Breast epithelium (tissue), 3 donors: ENCODE measurements at regions not wholly inside any gene's neighbourhood (a gene's known extent, or its start where the extent isn't known, plus 50 kb on each side); places are given as distances from the start of the nearest gene placed in this dataset.

Source experiments
- POLR2A ChIP-seq: fragments of 450-650 bp; IDR thresholded peaks from one replicate; pipeline ENCODE4 v1.6.1; 2016; ENCODE audit warnings: antibody characterized with exemption, mild to moderate bottlenecking, moderate library complexity
- POLR2AphosphoS5 ChIP-seq, 3 donors: sonication (generic); formaldehyde crosslinking; IDR thresholded peaks; one replicate each; pipeline ENCODE4 v1.6.1; 2017; ENCODE audit warnings: antibody characterized with exemption in 3 of 3
- TF ChIP-seq, protein P1 (sequence below), 3 donors: fragments of 450-650 bp; IDR thresholded peaks; one replicate each; pipeline ENCODE4 v1.5.1; 2016 to 2017; ENCODE audit warnings: antibody characterized with exemption in 3 of 3, mild to moderate bottlenecking in 3 of 3, moderate library complexity in 3 of 3

DNA sequence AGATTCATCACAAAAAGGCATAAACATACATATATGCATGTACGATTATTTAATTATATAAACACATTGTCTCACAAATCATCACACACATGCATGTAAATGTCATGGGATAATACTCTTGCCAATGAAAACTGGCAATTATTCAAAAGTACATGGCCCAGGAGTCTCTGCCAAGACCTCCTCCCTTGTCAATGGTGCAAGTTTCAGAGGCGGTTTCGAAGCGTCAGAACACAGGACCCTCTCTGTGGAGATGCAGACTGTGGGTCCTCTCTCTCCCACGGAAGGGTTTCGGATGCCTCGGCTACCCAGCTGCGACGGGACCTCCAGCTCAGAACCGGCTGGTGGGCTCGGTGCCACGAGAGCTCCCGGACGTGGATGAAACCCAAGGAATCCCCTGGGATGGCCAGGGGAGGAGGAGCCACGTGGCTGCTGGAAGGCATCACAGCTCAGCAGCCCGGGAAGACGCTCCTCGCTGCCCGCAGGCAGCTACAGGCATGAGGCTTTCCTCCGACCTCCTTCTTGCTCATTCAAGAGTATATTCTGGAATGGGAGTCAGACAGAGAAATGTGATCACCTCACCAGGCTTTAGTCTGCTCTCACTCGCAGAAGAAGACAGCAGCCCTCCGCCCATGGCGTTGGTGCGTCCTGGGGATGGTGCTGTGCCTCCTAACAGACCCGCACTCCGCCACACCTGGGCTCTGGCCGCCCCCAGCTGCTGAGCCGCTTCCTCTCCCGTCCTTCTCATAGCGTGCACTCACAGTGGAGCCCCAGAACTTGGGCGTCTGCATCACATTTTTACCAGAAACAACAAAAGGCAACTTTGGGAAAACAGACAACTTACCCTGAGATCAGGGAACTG is 308.8 kb downstream of the IRX2 start:
- TF ChIP-seq, protein P1, sequence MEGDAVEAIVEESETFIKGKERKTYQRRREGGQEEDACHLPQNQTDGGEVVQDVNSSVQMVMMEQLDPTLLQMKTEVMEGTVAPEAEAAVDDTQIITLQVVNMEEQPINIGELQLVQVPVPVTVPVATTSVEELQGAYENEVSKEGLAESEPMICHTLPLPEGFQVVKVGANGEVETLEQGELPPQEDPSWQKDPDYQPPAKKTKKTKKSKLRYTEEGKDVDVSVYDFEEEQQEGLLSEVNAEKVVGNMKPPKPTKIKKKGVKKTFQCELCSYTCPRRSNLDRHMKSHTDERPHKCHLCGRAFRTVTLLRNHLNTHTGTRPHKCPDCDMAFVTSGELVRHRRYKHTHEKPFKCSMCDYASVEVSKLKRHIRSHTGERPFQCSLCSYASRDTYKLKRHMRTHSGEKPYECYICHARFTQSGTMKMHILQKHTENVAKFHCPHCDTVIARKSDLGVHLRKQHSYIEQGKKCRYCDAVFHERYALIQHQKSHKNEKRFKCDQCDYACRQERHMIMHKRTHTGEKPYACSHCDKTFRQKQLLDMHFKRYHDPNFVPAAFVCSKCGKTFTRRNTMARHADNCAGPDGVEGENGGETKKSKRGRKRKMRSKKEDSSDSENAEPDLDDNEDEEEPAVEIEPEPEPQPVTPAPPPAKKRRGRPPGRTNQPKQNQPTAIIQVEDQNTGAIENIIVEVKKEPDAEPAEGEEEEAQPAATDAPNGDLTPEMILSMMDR (IDR thresholded peaks at IDR 0.05), result no peak
- TF ChIP-seq POLR2A, result no peak
- TF ChIP-seq POLR2AphosphoS5 (IDR thresholded peaks at IDR 0.05), result no peak
